ENCODE measurements at regions not wholly inside any gene's neighbourhood (a gene's known extent, or its start where the extent isn't known, plus 50 kb on each side); places are given as distances from the start of the nearest gene placed in this dataset.

DNA sequence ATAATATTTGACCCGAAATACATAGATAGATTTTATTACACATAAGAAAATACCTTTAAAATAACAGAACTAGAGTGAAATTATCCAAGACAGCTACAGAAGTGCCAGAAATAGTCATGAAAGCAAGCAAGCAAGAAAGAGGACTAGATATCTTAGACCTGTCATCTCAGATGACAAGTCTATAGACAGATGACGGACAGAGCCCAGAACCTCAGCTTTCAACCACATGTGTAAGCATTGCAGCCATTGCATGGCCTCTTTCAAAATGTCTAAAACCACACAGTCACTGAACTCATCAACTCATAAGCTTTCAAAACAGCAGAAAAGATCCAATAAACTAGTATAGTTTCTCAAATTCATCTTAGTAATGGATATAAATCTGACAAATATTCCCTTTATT lies 59.8 kb upstream of the FHIT start:
- Mint-ChIP-seq H3K27ac (no peak overlapping the region), H3K36me3 (no peaks in the 10 kb centered on the region), H3K9me3 (no peaks in the 10 kb centered on the region)
- ATAC-seq (no peak), DNase-seq (ENCODE audit: low spot score in 2 of 2) (no peak)

GRCh38 chr3:61315871-61316270 lies 64.6 kb upstream of the FHIT start:
- DNase-seq (ENCODE audit: low spot score in 2 of 2) (no peak), ATAC-seq (no peak)
- no peaks in the 10 kb centered on the region for H3K36me3 Mint-ChIP-seq
- H3K27ac Mint-ChIP-seq, result no peak overlapping the region
- no peaks in the 10 kb centered on the region for H3K9me3 Mint-ChIP-seq

- no peak overlapping the region for H3K27ac Mint-ChIP-seq
- no peaks in the 10 kb centered on the region for H3K36me3 Mint-ChIP-seq
- no peaks in the 10 kb centered on the region for H3K9me3 Mint-ChIP-seq
- DNase-seq (ENCODE audit: low spot score in 2 of 2), result no peak
- no peak for ATAC-seq
These were observed 71.8 kb upstream of the FHIT start for GRCh38 chr3:61323094-61323493.

DNA sequence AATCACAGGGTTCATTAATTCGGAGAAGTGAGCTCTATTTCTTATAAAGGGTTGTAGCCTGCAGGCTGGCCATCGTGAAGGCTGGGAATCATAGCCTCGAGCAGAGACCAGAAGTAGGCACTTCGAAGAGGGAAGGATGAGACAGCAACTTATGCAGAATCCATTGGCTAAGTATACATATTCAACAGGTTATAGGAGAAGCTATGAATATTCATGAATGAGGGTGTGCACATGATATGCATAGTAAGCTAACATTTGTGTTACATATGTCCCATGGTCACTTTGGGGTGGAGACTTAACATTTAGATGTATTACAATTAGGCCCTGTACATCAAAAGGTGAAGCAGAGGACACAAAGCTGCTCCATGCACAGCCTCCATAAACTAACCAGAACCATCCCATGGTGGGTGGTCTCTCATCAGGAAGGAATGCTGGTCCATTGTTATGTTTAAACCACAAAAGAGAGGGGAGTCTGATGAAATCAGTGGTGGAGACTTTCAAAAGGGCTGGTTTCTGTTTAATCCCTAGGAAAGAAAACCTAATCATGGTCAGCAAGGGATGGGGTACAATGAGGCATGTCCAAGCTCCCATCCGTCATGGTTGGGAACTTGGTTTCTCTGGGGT lies 80.8 kb upstream of the FHIT start:
- no peak for ATAC-seq
- H3K27ac Mint-ChIP-seq, result no peak overlapping the region
- H3K36me3 Mint-ChIP-seq, result no peaks in the 10 kb centered on the region
- no peak for DNase-seq (ENCODE audit: low spot score in 2 of 2)
- peaks cover 0 to 8% of the 10 kb centered on the region in 2 donors for H3K9me3 Mint-ChIP-seq

- DNase-seq (ENCODE audit: low spot score in 2 of 2) (no peak), ATAC-seq (no peak)
These were observed 82.1 kb upstream of the FHIT start for GRCh38 chr3:61333192-61333961.

DNA sequence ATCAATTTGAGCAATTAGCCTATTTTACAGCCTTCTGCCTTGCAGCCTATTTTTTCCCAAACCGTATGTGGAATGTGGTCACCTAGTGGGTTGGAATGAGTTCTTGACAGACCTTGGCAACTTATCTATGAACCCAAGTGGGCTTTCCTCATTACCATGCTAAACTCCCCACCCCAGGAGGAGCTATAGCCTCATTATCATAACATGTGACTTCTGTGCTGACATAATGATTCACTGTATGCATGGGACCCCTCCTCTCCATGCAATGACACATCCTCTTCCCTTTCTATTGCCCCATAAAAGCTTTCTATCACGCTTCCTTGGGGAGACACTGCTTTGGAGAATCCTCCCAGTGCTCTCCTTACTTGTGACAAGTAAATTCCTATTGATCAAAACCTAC lies 83.5 kb upstream of the FHIT start:
- Mint-ChIP-seq H3K36me3 (no peaks in the 10 kb centered on the region), H3K9me3 (peaks cover 0 to 7% of the 10 kb centered on the region in 2 donors), H3K27ac (no peak overlapping the region)
- ATAC-seq, result no peak
- no peak for DNase-seq (ENCODE audit: low spot score in 2 of 2)

More at GRCh38 chr3:61333192-61333961, 82.1 kb upstream of the FHIT start:
- no peaks in the 10 kb centered on the region for H3K36me3 Mint-ChIP-seq
- no peak overlapping the region for H3K27ac Mint-ChIP-seq
- H3K9me3 Mint-ChIP-seq, result peaks cover 0 to 8% of the 10 kb centered on the region in 2 donors

DNA sequence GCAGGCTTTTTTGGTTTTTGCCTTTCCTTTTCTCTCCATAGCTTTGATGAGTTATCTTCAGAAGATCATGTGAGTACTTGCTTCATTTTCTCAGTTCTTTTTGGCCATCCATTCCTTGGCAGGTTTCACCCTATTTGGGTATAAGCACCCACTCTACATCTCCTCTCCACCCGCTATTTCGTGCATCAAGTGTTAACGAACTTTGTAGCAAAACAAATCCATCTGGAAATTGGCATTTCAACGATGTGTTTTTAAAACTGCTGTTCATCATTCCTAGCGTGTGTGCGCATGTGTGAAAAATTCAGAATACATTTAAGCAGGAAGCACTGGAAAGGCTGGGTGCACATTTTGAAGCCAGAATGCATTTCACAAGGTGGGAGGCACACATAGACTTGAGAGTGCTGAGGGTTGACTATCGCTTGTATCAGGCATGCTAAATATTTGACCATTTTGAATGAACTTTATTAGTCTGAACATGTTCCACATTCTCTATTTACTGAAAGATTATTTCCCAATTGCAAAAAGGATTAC lies 89.7 kb upstream of the FHIT start:
- DNase-seq (ENCODE audit: low spot score in 2 of 2), result no peak
- Mint-ChIP-seq H3K36me3 (no peaks in the 10 kb centered on the region), H3K27ac (no peak overlapping the region), H3K9me3 (no peaks in the 10 kb centered on the region)
- no peak for ATAC-seq

DNA sequence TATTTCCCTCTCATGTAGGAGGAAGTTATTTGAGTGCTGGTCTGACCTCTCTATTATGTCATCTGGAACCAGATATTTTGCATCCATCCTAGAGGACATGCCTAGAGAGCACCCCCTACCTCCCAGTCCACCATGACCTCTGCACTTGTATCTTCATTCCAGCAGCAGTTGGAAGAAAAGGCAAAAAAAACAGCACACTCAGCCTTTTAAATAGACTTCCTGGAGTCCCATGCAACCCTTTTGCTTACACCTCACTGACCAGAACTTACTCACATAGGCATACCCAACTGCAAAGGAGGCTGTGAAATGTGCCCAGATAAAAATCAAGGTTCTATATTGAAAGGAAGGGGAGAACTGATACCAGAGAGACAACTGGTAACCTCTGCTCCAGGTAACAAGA lies 92.3 kb upstream of the FHIT start:
- Mint-ChIP-seq H3K36me3 (no peaks in the 10 kb centered on the region), H3K27ac (no peak overlapping the region), H3K9me3 (no peaks in the 10 kb centered on the region)
- ATAC-seq (no peak), DNase-seq (ENCODE audit: low spot score in 2 of 2) (no peak)

DNA sequence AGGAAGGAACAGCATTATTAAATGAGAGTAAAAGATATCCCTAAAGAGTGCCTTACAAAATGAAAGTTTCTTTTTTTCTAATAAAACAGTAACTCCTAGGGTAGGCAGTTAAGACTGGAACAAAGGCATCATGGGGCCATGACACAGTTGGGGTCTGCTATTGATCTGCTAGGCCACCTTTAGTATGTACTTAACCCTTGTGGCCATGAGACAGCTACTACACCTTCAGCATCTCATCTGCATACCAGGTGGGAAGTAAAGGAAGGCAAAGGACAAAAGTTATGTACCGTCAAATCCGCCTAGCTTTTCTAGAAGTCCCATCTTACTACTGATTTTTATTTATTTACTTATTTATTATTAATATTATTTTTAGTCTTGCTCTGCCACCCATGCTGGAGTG lies 93.8 kb upstream of the FHIT start:
- H3K36me3 Mint-ChIP-seq, result no peaks in the 10 kb centered on the region

GRCh38 chr3:61347981-61348380 lies 96.7 kb upstream of the FHIT start:
- Mint-ChIP-seq H3K27ac (no peak overlapping the region), H3K9me3 (no peaks in the 10 kb centered on the region), H3K36me3 (no peaks in the 10 kb centered on the region)
- ATAC-seq (no peak), DNase-seq (ENCODE audit: low spot score in 2 of 2) (no peak)

More for the DNA sequence above, 93.8 kb upstream of the FHIT start:
- DNase-seq (ENCODE audit: low spot score in 2 of 2) (no peak), ATAC-seq (no peak)
- Mint-ChIP-seq H3K9me3 (no peaks in the 10 kb centered on the region), H3K27ac (no peak overlapping the region)

DNA sequence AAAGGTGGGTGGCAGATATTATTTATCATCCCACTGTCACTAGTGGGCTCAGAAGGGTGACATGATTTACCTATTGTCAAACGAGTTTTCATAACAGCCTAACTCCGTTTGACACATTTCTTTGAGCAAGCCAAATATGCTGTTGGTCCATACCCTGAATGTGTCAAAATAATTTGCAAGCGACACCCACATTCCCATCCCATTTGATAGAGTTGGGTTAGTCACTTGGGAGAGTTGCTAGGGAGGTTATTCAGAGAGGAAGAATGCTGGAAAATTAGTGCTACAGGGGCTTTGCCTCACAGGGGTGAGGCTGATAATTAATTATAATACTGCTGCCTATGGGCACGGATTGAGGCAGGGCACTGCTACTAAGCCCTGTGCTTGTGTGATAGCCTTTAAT lies 98.5 kb upstream of the FHIT start:
- Mint-ChIP-seq H3K36me3 (no peaks in the 10 kb centered on the region), H3K27ac (no peak overlapping the region), H3K9me3 (peaks cover 0 to 2% of the 10 kb centered on the region in 2 donors)
- ATAC-seq (no peak), DNase-seq (ENCODE audit: low spot score in 2 of 2) (no peak)

DNA sequence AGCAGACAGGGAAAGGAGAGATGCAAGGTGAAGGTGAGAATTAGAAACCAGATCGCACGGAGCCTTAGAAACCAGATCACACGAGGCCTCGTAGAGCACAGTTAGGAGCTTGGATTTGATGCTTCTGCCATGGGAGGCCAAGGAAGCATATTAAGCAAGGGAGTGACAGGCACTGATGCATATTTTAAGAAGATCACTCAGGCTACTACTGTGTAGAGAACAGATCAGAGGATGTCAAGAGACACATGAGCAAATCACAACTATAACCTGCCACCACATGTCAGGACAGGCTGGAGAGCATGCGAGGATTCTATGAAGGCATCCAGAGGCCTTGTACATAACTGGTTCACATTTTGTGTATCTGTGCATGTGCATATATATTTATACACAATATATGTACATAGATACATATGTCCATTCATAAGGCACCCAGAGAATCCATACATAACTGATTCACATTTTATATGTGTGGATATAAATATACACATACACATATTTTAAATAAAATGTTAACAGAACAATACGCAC lies 99.6 kb upstream of the FHIT start:
- Mint-ChIP-seq H3K9me3 (peaks cover 0 to 4% of the 10 kb centered on the region in 2 donors), H3K27ac (no peak overlapping the region), H3K36me3 (no peaks in the 10 kb centered on the region)
- DNase-seq (ENCODE audit: low spot score in 2 of 2) (no peak), ATAC-seq (no peak)

- Mint-ChIP-seq H3K9me3 (peaks cover 0 to 4% of the 10 kb centered on the region in 2 donors), H3K36me3 (no peaks in the 10 kb centered on the region), H3K27ac (no peak overlapping the region)
- ATAC-seq (no peak), DNase-seq (ENCODE audit: low spot score in 2 of 2) (no peak)
These were observed 101.1 kb upstream of the FHIT start for GRCh38 chr3:61352306-61352705.

DNA sequence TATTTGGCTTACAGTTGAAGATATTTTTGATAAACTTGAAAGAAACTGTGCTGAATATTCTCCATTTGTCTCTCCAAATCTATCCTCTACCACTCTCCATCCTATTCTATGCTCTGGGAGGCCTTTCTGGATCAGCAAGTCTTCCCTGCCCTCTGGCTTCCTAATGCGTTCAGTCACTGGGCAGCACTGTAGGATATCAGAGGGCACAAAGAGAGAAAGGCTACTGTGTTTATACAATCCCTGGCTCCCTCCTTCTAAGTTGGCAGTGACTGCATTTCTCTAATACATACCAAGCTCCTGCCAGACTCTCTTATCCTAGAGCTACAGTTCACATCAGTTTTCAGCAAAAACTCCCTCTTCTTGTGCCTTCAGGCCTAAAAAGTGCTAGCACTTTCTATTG lies 102.1 kb upstream of the FHIT start:
- no peak for DNase-seq (ENCODE audit: low spot score in 2 of 2)
- Mint-ChIP-seq H3K27ac (no peak overlapping the region), H3K9me3 (peaks cover 0 to 4% of the 10 kb centered on the region in 2 donors), H3K36me3 (no peaks in the 10 kb centered on the region)
- ATAC-seq, result no peak

- DNase-seq (ENCODE audit: low spot score in 2 of 2) (no peak), ATAC-seq (no peak)
- Mint-ChIP-seq H3K36me3 (no peaks in the 10 kb centered on the region), H3K9me3 (peaks cover 0 to 4% of the 10 kb centered on the region in 2 donors), H3K27ac (no peak overlapping the region)
These were observed 103.4 kb upstream of the FHIT start for GRCh38 chr3:61354604-61355003.

- H3K9me3 Mint-ChIP-seq, result peaks cover 0 to 4% of the 10 kb centered on the region in 2 donors
These were observed 105.4 kb upstream of the FHIT start for GRCh38 chr3:61356685-61357084.

GRCh38 chr3:61357902-61358301 lies 106.7 kb upstream of the FHIT start:
- Mint-ChIP-seq H3K9me3 (peaks cover 0 to 4% of the 10 kb centered on the region in 2 donors), H3K36me3 (no peaks in the 10 kb centered on the region), H3K27ac (no peak overlapping the region)
- DNase-seq (ENCODE audit: low spot score in 2 of 2) (no peak), ATAC-seq (no peak)

More at GRCh38 chr3:61356685-61357084, 105.4 kb upstream of the FHIT start:
- DNase-seq (ENCODE audit: low spot score in 2 of 2) (no peak), ATAC-seq (no peak)
- Mint-ChIP-seq H3K36me3 (no peaks in the 10 kb centered on the region), H3K27ac (no peak overlapping the region)

Data from activated naive CD4-positive, alpha-beta T cell treated with anti-CD3 and anti-CD28 coated beads, Interleukin-2, amount 50 U/mL, for 72 hours (primary cell).